ENCODE measurements at regions not wholly inside any gene's neighbourhood (a gene's known extent, or its start where the extent isn't known, plus 50 kb on each side); places are given as distances from the start of the nearest gene placed in this dataset.

- Histone ChIP-seq H3K4me2 (ENCODE audit: low read depth, low read length, poor library complexity, severe bottlenecking) (no peak overlapping the region), H3K9me3 (ENCODE audit: insufficient read depth, low read length) (no peaks in the 10 kb centered on the region), H3K4me3 (ENCODE audit: insufficient read depth, low read length, poor library complexity, severe bottlenecking) (no peak overlapping the region), H2AFZ (ENCODE audit: low read depth, low read length, severe bottlenecking) (no peak overlapping the region), H3F3A (ENCODE audit: insufficient read depth) (no peaks in the 10 kb centered on the region), H3K79me2 (ENCODE audit: insufficient read depth, low read length) (no peaks in the 10 kb centered on the region), H3K27ac (ENCODE audit: low read depth, low read length) (no peak overlapping the region), H4K20me1 (ENCODE audit: low read depth, low read length) (no peaks in the 10 kb centered on the region), H3K9ac (ENCODE audit: low read length) (no peak overlapping the region), H3K9me2 (replicated peaks; ENCODE audit: insufficient read depth, low read length) (no peaks in the 10 kb centered on the region), H3K27me3 (ENCODE audit: low read length) (no peaks in the 10 kb centered on the region), H3K36me3 (ENCODE audit: low read length) (no peaks in the 10 kb centered on the region)
- no peak for TF ChIP-seq CTCF (IDR thresholded peaks at IDR 0.05; ENCODE audit: insufficient read depth, low read length, poor library complexity, severe bottlenecking)
- no peak for TF ChIP-seq EZH2phosphoT487 (conservative IDR thresholded peaks at IDR 0.05; ENCODE audit: low read length)
Measured at GRCh38 chr1:239606850-239607400, 220.6 kb downstream of the CHRM3 start.

GRCh38 chr1:239608469-239608868 lies 222.1 kb downstream of the CHRM3 start:
- H3K36me3 ChIP-seq (ENCODE audit: low read length) = no peaks in the 10 kb centered on the region

GRCh38 chr1:239612379-239612778 lies 226.0 kb downstream of the CHRM3 start:
- no peaks in the 10 kb centered on the region for H3K27me3 ChIP-seq (ENCODE audit: low read length)
- no peaks in the 10 kb centered on the region for H4K20me1 ChIP-seq (ENCODE audit: low read depth, low read length)
- no peaks in the 10 kb centered on the region for H3K79me2 ChIP-seq (ENCODE audit: insufficient read depth, low read length)
- no peak overlapping the region for H3K4me3 ChIP-seq (ENCODE audit: insufficient read depth, low read length, poor library complexity, severe bottlenecking)
- no peak overlapping the region for H3K9ac ChIP-seq (ENCODE audit: low read length)
- no peaks in the 10 kb centered on the region for H3K9me2 ChIP-seq (replicated peaks; ENCODE audit: insufficient read depth, low read length)
- no peaks in the 10 kb centered on the region for H3K9me3 ChIP-seq (ENCODE audit: insufficient read depth, low read length)
- H3F3A ChIP-seq (ENCODE audit: insufficient read depth) = no peaks in the 10 kb centered on the region
- no peak overlapping the region for H2AFZ ChIP-seq (ENCODE audit: low read depth, low read length, severe bottlenecking)
- H3K27ac ChIP-seq (ENCODE audit: low read depth, low read length) = no peak overlapping the region
- TF ChIP-seq EZH2phosphoT487 (conservative IDR thresholded peaks at IDR 0.05; ENCODE audit: low read length) (no peak), CTCF (IDR thresholded peaks at IDR 0.05; ENCODE audit: insufficient read depth, low read length, poor library complexity, severe bottlenecking) (no peak)
- H3K36me3 ChIP-seq (ENCODE audit: low read length) = no peaks in the 10 kb centered on the region
- H3K4me2 ChIP-seq (ENCODE audit: low read depth, low read length, poor library complexity, severe bottlenecking) = no peak overlapping the region

More at GRCh38 chr1:239608469-239608868, 222.1 kb downstream of the CHRM3 start:
- Histone ChIP-seq H3K79me2 (ENCODE audit: insufficient read depth, low read length) (no peaks in the 10 kb centered on the region), H3K4me2 (ENCODE audit: low read depth, low read length, poor library complexity, severe bottlenecking) (no peak overlapping the region), H3K4me3 (ENCODE audit: insufficient read depth, low read length, poor library complexity, severe bottlenecking) (no peak overlapping the region), H2AFZ (ENCODE audit: low read depth, low read length, severe bottlenecking) (no peak overlapping the region), H3K27ac (ENCODE audit: low read depth, low read length) (no peak overlapping the region), H3K9me3 (ENCODE audit: insufficient read depth, low read length) (no peaks in the 10 kb centered on the region), H3F3A (ENCODE audit: insufficient read depth) (no peaks in the 10 kb centered on the region), H4K20me1 (ENCODE audit: low read depth, low read length) (no peaks in the 10 kb centered on the region), H3K9me2 (replicated peaks; ENCODE audit: insufficient read depth, low read length) (no peaks in the 10 kb centered on the region), H3K9ac (ENCODE audit: low read length) (no peak overlapping the region), H3K27me3 (ENCODE audit: low read length) (no peaks in the 10 kb centered on the region)
- no peak for TF ChIP-seq CTCF (IDR thresholded peaks at IDR 0.05; ENCODE audit: insufficient read depth, low read length, poor library complexity, severe bottlenecking)
- no peak for TF ChIP-seq EZH2phosphoT487 (conservative IDR thresholded peaks at IDR 0.05; ENCODE audit: low read length)
